Sciatic nerve (tissue), 2 donors: ENCODE measurements at regions not wholly inside any gene's neighbourhood (a gene's known extent, or its start where the extent isn't known, plus 50 kb on each side); places are given as distances from the start of the nearest gene placed in this dataset.
"Not testable (repeated sequence)": the region's sequence is repeated elsewhere in the genome, so short reads cannot be mapped to it uniquely, and the experiment has no call there.

Source experiments
- ATAC-seq: fragments of 200-7000 bp; cut with Tn5 transposase; one replicate; pipeline ENCODE4 v1.9.1; 2020; ENCODE audit warnings: mild to moderate bottlenecking, moderate library complexity
- DNase-seq: peaks from one replicate; pipeline ENCODE4 v3.0.0-alpha.2; 2020; ENCODE audit warnings: low spot score
- intact Hi-C: fragments of 100-400 bp; cut with DNase I; formaldehyde crosslinking; loops from one replicate; pipeline ENCODE4 v1.14.2; 2022
- donor health status: DM: no; HTN: no; CAD: no.
- donor health status: DM: no; HTN: no; CAD: no.

DNA sequence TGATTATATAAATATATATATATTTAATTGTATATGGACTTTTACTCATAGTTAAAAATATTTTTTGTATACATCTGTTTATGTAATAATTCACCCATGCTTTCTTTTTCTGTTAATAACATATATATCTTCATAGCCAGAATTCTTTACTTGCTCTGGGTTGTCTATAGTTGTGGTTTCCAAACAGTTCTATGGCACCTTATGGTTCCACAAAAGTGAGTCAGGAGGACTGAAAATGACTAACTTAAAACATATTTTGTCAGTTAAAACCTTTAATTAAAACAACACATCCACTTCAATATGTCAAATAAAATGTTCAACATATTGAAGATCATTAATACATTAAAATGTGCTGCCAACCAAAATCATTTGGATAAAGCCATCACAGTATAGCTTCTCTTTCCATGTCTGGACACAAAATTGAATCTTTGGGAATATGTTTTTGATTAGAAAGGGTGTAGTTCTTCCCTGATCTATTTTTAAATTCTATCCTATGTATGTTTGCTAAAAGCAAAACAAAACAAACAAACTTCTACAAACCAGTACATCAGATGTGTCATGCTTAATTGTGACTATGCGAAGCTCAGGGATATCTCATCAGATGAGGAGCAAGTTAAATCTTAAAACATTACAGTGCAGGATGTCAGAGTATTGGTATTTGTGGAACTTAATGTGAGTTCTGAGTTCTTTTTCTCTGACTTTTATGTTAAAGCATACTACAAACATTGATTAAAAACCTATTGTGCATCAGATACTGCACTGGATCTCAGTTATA, 1488.4 kb upstream of the TENM4 start:
- ATAC-seq (no peak), DNase-seq (no peak)
- intact Hi-C loops, result no loop called here

DNA sequence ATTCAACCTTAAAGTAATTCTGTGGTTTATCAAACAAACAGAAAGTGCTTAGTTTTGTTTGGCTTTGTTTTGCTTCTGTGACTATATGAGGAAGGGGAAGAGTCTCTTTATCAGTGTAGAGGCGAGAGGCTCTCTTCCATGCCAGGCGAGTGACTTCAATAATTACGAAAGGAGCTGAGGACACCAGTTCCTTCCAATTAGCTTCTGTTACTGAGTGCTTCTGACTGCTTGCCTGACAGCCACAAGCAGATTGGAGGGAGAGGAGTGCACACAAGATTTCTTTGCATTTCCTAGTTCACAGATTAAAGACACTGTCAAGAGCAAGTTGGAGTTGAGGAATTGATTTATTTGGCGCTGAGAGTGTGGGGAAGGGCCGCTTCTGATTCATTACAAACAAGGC, 1484.5 kb upstream of the TENM4 start:
- ATAC-seq (no peak), DNase-seq (no peak)
- intact Hi-C loops, result no loop called here

DNA sequence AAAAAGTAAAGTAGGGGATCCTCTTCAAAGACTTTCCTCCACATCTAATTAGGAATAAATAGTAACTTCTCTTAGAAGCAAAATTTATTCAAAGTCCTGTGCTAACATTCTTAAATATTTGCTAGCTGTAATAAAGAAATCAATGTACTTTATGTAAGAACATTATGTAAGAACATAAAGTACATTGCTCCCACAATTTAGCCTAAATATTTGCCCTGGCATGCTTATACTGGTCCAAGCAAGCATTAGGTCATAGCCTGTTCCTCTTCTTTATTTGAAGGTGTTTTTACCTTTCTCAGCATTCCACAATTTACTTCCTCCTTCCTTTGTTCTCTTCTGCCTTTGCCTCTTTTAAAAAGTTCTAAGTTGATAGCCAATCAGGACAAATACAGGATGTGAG, 1480.5 kb upstream of the TENM4 start:
- DNase-seq, ATAC-seq, intact Hi-C loops: not testable (repeated sequence)

DNA sequence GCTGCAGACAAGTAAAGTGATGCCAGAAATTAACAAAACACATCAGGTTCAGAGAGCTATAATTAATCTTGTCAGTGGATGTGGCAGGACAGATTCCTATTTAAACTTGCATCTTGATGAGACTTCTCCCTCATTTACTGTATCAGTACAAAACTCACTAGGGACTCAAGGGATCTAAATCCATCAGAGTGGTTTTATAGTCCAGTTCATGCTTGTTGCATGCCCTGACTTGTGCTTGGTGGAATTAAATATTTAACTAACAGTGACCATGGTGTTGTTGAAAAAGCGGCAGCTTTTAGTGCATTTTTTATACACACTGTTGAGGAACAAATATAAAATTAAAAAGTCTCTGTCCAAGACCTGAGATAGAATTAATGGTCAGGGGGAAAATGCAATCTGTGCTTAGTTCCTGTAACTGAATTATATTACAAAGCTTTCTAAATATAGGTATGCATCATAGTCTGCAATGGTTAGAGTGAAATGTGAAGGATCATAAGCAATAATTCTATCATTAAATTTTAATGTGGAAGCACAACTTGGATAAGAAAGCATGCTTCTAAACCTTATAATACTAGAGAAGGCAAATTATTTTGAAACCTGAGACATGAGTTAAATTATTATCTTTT, 1475.5 kb upstream of the TENM4 start:
- intact Hi-C loops, result no loop called here
- ATAC-seq (no peak), DNase-seq (no peak)

DNA sequence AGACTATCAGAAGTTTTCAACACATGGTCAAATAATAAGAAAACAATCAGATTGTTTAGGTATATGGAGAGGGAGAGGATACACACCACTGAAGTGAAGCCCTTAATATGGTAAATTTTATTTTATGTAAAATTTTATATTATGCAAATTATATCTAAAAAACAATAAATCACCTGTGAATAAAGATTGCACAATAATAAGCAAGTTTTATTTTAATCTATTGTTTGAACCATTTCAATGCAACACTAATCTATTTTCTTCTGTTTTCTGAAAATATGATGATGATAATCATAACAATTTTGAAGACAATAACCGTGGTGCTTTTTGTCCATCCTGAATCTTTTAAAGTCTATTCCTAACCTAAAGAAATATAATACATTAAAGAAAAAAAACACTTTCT, 1473.5 kb upstream of the TENM4 start:
- intact Hi-C loops, result no loop called here
- DNase-seq (no peak), ATAC-seq (no peak)

DNA sequence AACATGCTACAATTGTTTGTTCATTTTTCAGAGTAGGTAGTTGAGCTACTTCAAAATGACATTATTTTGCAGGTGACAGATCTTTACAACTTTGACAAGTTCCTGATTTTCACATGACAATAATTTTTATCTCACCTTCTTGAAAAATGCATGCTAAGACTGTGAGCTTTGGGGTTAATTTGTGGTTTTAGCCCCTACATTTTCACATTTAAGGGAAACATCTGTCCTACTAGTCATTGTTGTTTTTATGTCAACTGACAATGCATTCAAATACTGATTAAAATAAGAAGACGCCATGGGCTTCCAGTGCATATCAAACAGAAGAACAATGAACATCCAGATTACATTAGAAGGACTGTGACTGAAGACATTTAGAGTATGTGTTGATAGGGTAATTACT, 1470.8 kb upstream of the TENM4 start:
- intact Hi-C loops, result no loop called here
- DNase-seq, result no peak
- no peak for ATAC-seq

DNA sequence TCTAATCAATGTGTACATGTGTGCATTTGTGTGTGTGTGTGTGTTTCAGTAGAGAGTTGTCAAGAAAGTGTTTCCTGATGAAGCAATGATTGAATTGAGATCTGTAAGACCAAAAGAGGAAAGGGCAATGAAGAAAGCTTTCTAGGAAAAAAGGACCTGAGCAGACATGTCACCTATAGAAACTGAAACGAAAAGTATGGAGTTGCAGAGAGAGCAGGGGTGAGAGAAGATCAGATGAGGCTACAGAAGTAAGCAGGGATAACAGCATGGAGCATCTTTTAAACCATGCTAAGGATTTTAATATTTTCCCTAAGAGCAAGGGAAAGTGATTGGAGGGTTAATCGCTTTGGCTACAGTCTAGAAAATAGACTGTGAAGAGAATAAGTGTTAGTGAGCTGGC, 1459.4 kb upstream of the TENM4 start:
- ATAC-seq (no peak), DNase-seq (no peak)
- intact Hi-C loops, result no loop called here

DNA sequence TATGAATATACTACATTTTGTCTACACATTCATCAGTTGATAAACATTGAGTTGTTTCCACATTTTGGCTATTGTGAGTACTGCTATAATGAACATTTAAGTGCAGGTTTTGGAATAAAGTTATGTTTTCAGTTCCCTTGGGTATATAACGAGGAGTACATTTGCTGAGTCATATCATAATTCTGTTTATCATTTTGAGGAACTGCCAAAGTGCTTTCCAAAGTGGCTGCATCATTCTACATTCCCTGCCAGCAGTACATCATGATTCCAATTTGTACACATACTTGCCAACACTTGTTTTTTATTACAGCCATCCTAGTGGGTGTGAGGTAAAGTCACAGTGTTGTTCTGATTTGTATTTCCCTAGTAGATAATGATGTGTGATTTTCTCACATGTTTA, 1458.6 kb upstream of the TENM4 start:
- intact Hi-C loops, result no loop called here
- ATAC-seq, result no peak
- no peak for DNase-seq

DNA sequence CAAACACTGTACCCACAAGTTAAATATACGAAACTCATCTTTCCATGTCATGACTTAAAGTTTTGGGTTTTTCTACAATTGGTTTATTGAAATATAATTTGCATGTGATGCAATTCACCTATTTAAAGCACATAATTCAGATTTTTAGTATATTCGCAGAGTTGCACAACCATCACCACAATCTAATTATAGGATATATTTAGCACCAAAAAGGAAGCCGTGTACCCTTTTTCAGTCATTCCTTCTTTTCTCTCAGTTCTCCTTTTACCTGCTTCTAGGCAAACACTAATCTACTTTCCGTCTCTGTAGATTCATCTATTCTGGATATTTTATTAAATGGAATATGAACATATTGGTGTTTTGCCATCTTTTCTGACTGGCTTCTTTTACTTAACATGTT, 1458.1 kb upstream of the TENM4 start:
- ATAC-seq (no peak), DNase-seq (no peak)
- intact Hi-C loops, result no loop called here

DNA sequence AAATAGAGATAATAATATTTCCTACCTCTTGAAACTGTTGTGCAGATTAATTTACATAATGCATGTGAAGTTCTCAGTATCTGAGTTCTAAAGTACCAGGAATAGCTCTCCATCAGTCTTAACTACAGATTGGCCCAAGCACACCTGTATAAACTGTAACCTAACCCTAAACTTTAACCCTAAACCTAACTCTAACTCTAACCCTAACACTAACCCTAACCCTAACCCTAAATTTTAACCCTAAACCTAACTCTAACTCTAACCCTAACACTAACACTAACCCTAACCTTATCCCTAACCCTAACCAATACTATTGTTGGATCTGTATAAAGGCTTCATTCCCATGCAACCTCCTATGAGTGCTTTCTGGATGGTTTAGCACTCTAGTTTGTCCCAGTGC, 1445.9 kb upstream of the TENM4 start:
- no peak for DNase-seq
- ATAC-seq, result no peak
- intact Hi-C loops, result no loop called here

DNA sequence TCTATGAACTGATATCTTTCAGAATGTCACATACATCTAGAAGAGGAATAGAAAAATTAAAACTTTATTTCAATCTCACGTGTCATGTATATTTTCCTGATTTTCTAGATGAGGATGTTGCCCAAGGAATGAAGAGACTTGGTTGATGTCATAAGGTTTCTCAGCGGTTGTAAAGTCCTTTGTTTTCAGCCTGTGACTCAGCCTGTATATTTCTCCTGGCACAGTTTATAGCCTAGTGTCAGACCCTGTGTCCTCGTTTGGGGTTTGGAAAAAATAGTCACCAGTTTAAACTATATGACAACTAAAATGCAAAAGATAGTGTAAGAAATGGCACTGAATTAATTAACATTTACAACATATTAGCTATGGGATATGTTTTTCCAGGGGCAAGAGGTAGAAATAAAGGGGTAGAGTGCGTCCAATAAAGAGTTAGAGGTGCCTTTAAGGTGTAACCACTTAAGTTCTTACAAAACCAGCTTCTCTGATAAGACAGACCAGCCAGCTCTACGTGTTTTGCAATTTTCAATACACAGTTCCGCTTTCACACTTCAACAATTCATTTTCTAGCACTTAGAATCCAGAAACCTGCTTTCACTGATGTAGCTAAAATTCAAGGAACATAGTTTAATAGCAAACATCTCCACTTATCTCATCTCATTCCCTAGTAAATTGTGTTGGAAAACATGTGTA, 1432.6 kb upstream of the TENM4 start:
- ATAC-seq, result no peak
- intact Hi-C loops, result no loop called here
- no peak for DNase-seq

DNA sequence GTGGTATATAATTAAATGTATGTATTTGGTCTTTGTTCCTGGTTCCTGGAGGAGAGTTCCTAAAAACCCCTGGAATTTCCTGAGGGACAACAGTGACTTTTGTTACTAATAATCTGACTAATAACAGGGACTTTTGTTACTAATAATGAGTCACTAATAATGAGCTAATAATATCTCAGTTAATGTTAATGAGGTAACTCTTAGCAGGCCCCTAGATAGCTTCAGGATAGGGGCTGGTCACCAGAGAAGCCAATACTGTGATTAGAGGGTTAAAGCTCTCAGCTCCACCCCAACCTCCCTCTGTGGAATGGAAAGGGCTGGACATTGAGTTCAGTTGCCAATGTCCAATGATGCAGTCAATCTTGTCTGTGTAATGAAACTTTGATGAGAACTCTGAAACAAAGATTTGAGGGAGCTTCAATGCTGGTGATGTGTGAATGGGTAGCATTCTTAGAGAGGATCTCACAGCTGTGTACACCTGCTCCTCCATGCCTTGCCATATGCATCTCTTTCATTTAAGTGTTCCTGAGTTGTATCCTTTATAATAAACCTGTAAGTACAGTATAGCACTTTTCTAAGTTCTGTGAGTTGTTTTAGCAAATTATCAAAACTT, 1431.4 kb upstream of the TENM4 start:
- intact Hi-C loops, result no loop called here

DNA sequence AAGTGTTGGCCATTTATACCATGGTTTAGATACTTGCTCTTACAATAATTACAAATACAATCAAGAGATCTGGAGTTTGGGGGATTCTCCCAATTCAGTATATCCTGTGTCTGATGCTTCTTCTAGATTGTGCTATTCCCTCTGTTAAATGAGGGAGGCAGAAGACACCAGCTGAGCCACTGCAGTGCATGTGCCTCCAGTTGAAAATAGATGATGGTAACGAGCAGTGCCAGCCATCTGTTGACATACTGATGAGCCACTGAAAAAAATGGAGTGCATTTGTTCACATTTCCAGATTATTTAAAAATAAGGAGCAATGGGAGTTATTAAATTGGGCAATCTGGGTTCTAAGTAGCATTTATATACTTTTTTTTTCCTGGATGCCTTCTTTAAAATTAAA, 1428.0 kb upstream of the TENM4 start:
- DNase-seq (no peak), ATAC-seq (no peak)
- intact Hi-C loops, result no loop called here

More for the DNA sequence above, 1431.4 kb upstream of the TENM4 start:
- ATAC-seq (no peak), DNase-seq (no peak)

DNA sequence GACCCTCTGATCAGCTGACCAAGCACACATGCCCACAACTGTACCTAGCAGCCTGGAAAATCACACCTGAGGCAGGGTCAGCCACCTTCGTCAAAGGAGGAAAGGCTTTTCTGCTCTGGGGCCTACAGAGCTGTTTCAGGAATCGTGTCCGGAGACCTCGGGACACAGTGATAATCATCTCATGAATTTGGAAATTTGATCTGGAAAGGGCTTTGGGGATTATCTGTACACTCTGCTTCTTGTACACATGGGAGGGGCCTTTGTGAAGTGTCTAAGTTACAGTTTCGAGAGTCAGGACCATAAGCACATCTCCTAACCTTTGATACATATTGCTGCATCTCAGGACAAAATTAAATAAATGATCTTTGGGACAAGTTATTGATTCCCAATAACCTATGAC, 1421.2 kb upstream of the TENM4 start:
- DNase-seq, result no peak
- intact Hi-C loops, result no loop called here
- no peak for ATAC-seq

DNA sequence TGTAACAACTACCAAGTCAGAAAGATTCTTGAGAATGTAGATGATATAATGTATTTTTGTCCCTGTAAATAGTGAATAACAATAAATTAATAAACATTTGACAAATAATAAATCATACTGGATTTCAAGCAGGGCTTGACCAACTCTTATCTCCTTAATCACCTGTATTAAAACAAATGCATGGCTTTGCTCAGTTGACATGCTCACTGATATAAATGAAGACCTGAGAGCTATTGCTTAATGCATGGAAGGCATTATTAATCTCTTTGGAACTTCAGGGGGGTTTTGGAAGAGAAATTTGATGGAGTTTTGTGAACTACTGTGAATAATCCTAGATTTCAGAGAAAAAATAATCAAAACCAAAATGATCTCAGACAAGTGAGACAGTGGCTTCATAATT, 1420.4 kb upstream of the TENM4 start:
- no peak for ATAC-seq

DNA sequence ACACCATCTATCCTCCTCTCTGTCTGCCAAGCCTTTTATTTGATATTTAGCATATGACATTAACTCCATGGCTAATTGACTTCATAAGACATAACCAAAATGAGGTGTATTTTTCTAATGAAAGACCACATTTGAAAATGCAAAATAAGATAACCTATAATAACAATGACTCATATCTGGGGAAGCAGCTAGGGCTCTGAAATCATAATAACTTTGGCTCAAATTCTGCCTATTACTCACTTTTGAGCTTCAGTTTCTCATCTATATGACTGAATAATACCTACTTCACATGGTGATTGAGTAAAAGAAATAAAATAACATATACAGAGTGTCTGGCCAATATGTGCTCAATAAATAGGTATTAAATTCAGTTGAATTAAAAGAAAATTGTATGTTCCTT, 1419.8 kb upstream of the TENM4 start:
- ATAC-seq (no peak), DNase-seq (no peak)
- intact Hi-C loops, result no loop called here

More for the DNA sequence above, 1420.4 kb upstream of the TENM4 start:
- DNase-seq, result no peak
- intact Hi-C loops, result no loop called here

DNA sequence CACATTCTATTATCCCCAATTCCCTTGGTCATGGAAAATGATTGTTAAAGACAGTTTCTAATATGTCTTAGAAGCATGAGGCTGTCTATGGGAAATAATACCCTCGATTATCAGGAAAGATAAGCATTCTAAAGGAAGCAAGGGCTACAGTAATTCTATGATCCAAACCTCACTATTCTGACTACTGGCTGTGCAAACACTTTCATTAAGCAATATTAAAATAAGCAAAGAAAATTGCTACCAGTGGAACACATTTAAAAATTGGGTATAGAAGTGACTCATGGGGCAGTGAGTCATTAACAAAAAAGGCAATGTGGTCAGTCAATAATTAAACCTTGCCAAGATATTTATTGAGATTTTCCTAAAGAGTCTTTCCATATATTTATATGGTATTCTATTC, 1415.2 kb upstream of the TENM4 start:
- intact Hi-C loops, result no loop called here
- ATAC-seq, result no peak

DNA sequence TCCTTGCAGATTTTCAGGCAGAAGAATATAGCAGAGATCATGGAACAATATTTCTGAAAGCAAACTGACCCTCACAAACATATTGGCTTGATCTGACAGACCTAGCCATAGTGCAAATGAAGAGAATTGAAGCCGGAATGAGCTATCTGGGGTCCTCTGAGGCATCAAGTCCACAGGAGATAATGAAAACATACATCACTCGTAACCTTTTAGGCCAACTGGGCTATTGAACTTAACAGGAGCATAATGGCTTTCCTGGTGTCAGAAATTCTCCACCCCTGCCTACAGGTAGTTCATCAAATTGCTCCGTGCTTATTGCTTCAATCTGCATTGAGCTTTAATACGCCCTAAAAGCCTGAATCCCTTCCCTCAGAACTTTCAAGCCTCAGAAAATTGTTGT, 1414.6 kb upstream of the TENM4 start:
- no peak for ATAC-seq
- no peak for DNase-seq
- intact Hi-C loops, result no loop called here

More for the DNA sequence above, 1415.2 kb upstream of the TENM4 start:
- no peak for DNase-seq

DNA sequence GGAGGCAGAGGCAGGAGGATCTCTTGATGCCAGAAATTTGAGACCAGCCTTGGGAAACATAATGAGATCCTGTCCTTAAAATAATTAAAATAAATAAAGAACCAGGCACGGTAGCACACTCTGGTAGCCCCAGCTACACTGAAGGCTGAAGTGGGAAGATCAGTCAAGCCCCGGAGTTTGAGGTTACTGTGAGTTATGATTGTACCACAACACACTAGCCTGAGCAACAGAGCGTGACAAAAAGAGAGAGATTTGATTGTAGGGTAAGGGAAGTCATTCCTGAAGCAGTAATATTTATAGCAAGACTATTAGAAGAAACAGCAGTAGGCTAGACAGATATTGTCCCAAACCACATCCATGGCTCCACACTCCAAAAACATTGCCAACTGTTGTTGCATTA, 1408.4 kb upstream of the TENM4 start:
- intact Hi-C loops, result no loop called here
- no peak for DNase-seq
- ATAC-seq, result no peak

DNA sequence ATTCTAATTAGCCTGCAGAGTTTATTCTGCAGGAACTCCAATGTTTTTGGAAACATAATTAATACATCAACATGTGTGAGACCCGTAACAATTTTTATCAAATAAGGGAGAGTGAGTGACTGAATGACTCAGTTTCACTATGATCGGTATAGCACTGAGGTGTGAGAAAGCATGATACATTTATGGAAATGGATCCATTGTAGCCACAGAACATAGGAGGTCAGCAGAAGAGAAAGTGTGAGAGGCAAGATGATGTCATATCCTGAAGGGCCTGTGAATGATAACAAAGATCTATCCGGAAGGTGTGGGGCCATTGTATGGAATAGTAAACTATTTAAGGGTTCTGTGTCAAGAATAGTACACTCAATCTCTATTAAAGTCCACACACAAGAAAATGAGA, 1406.1 kb upstream of the TENM4 start:
- intact Hi-C loops, result no loop called here
- no peak for DNase-seq

More for the DNA sequence above, 1406.1 kb upstream of the TENM4 start:
- ATAC-seq, result no peak
